Tibial nerve (tissue), 3 donors: ENCODE measurements at regions not wholly inside any gene's neighbourhood (a gene's known extent, or its start where the extent isn't known, plus 50 kb on each side); places are given as distances from the start of the nearest gene placed in this dataset.

Source experiments
- CTCF ChIP-seq, 5 experiments: fragments of 200-600 bp in 3 of 5; fragments of 450-650 bp in 2 of 5; sonication (generic) in 3 of 5; IDR thresholded peaks; one replicate each; pipeline ENCODE4 v1.5.1; 2016 to 2019; ENCODE audit warnings: antibody characterized with exemption in 5 of 5, mild to moderate bottlenecking in 3 of 5, moderate library complexity in 2 of 5
- POLR2A ChIP-seq, 2 donors: fragments of 450-650 bp; IDR thresholded peaks; one replicate each; pipeline ENCODE4 v1.6.1; 2017; ENCODE audit warnings: antibody characterized with exemption in 2 of 2, mild to moderate bottlenecking in 2 of 2, moderate library complexity in 2 of 2

- TF ChIP-seq CTCF (IDR thresholded peaks at IDR 0.05): no peak
- no peak for TF ChIP-seq POLR2A (IDR thresholded peaks at IDR 0.05)
Measured at GRCh38 chr4:56253666-56254305, 133.5 kb downstream of the AASDH start.
